ENCODE measurements at regions not wholly inside any gene's neighbourhood (a gene's known extent, or its start where the extent isn't known, plus 50 kb on each side); places are given as distances from the start of the nearest gene placed in this dataset.

DNA sequence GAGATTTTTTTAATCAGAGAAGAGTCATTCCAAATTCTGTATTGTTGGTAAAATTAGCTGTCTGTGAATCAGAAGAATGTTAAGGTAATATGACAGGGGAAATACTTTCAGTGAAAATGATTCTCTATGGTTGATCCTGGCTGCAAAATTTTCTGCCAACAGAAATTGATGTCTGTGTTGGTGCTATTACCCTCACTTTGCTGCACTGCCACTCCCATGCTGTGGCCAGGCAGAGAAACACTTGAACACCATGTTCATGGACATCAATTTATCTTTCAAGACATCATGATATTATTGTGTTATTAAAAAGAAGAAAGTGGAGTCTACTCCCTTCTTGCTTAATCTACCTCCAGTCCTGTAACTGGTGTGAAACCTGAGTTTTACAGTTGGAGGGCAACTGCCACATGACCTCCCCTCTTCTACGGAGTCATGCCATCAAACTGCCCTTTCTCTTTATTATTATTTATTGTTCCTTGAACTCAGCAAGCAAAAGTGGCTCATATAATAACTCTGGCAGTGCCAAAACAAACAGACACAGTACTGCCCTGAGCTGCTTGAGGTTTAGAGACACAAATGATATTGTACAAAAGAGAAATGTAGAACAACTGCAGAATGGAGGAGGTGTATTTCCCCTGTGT lies 288.0 kb upstream of the JAG1 start:
- no peak for DNase-seq

DNA sequence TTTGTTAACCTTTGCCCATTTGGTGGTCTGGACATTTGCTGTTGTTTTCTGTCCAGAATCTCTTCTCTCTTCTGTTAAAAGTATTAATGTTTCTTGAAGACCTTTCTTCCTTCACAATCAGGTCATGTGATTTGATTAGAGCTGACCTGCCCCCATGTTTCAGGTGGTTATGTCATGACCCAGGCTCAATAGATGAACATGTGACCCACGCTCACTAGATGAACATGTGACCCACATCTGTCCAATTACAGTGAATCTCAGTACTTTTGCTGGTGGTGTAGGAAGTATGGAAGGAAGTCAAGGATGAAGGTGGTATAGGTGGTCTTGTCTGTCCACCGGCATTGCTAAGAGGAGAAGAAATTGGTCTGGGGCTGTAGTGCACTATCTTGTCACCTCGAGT lies 289.1 kb upstream of the JAG1 start:
- DNase-seq, result no peak

DNA sequence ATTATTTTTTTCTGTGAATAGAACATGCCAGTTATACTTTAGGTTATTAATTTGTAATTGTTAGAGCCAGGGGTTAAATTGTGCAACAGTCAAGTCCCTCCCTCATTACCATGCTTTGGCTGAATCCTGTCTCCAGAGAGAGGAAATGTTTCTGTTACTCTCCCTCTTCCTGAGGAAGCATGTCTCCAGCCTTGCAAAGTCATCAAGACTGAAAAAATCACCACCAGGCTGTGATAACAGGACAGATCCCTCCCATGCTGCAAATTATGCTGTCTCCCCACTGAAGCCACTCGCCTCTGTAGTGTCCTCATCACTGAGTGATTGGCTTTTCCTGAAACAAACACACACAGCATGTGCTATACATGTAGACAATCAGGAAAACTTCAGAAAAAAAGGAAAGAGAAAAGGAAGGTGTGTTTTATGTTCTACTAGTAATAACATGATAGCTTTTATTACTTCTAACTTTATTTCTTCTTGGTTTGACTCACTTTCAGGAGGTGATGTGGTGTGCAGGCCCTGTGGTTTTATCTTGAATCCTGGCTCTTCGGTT lies 290.0 kb upstream of the JAG1 start:
- no peak for DNase-seq

DNA sequence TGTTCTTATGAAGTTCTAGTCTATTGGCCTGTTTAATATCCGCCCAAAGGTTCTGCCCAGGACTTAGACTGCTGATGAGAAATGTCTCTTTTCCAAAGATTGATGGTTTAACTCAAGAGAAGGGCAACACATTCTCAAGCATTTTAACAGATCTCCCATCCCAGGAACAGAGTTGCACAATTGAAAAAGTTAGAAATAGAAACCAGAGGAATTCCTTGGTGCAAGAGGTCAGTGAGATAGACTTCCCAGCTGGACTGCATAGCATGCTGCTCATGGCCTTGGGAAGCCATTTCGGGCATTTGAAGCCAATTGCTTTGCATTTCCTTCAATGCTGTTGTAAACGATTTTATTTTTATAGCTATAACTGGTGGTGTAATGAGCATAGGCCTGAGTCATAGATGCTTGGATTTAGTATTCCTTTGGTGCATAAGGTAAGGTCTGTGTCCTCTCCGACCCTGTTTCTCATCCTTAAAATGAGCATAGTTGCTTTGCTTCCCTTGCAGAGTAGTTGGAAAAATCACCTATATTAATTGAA lies 292.2 kb upstream of the JAG1 start:
- no peak for DNase-seq

DNA sequence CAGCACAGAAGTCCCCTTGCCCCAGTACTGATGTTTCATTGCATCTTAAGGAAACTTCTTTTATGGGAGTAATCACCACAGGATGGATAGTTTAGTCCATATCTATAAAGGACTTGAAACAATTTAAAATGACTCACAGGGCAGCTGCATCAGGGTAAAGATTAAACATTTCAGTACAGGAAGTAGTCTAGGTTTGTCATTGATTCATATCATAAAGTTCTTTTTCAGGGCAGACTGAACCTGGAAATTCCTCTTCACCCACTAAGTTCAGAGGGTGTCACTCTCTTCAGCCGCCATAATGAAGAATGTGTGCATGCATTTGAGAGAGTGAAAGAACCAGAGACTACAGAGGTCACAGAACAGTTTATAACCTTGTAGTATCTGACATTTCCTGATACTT lies 296.3 kb upstream of the JAG1 start:
- no peak for DNase-seq

DNA sequence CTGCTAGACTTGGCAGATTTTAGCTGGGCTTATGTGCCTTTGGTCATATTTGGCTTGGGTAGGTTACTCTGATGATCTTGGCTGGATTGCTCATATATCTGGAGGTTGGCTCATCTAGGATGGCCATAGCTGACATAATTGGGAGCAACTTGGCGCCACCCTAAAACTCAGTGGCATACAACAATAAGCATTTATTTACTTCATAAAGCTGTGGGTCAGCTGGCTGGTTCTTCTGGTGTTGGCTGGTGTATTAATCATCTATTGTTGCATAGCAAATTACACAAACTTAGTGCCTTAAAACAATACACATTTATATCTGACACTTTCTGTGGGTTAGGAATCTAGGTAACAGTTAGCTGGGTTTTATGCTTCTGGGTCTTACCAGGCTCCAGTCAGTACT lies 297.3 kb upstream of the JAG1 start:
- DNase-seq, result no peak

DNA sequence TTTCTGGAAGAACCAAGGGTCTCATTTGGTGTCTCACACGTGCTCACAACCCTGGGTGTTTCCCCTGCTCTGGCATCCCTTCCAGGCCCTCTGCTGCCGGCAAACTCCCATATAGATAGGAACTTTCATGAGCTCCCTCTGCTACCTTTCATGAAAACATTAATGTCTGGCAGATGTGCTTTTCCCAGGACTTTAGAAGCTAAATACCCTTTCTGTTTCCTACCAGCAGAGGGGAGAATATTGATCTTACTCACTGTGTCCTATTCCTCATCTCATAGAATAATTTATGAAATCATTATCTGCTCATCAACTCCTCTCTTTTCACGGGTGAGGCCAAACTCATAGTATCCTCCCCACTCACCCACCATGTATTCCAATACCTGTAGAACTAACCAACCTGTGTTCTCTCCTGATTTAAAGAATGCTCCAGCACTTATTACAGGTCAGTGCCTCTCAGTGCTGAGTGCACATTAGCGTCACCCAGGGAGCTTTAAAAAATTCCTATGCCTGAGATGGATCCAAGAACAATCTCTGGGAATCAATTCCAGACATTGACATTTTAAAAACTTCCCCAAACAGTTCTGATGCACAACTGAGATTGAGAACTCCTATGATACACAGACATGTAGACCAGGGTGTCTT lies 298.5 kb upstream of the JAG1 start:
- no peak for DNase-seq

DNA sequence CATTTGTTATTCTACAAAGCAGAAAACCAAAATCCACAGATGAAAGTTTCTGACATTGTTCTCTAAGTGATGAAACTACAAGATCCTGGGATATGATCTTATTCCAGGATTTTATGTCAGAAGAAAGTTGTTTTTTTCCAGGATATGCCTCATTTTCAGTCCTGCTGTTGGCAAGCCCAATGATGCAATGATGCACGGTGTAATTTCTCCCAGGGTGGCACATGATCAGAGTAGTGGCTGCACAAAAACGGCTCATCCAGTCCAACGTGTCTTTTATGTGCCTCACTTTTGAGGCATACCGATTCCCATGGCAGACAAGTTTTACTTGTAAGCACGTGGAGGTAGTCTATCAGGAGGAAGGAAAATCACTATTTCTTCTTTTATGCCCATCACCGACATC lies 302.3 kb upstream of the JAG1 start:
- no peak for DNase-seq

DNA sequence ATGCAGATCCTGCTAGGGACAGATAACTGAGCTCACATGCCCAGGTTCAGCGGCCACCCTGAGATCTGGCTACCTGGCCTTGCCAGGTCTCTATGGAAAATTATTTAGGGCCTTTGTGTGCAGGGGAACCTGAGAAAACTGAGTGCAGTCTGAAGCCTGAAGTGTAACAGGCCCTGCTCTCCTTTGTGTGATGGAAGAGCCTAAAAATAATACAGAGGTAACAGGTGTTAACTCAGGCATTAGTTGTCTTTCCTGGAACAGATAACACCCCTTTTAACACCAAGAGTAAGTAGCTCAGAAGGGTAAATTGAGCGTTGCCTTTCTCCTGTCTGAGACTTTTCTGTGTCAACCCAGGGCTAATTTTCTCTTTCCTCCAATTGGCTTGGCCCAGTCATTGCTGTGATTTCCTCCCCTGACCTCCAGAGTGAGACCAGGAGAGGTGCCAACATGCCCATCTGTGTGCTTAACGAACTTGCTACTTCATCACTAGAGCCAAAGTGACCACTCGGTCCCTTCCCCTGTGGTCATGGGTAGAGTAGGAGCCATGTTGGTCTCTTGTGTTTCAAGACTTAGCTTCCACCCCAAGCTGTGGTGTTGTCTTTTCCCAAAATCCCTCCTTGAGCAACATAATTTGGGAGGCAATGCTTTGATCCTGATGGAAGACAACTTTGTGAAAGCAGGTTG lies 304.4 kb upstream of the JAG1 start:
- no peak for DNase-seq

DNA sequence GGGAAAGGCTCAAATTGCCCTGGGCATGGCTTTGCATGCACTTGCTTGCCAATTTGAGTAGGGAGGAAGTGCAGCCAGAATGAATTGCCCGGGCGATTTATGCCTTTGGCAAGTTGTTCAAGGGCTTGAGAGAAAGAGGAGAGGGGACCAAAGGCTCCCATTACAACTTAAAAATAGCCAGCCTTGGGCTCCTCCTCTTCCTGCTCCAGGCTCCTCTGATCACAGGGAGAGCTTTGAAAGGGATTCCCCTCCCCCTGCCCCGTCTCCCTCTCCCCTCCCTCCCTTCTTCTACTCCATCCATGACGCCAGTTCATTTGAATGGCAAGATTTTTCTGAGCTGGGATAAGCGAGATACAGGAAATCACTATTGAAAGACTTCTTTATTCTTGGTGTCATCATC lies 304.9 kb upstream of the JAG1 start:
- DNase-seq, result no peak

DNA sequence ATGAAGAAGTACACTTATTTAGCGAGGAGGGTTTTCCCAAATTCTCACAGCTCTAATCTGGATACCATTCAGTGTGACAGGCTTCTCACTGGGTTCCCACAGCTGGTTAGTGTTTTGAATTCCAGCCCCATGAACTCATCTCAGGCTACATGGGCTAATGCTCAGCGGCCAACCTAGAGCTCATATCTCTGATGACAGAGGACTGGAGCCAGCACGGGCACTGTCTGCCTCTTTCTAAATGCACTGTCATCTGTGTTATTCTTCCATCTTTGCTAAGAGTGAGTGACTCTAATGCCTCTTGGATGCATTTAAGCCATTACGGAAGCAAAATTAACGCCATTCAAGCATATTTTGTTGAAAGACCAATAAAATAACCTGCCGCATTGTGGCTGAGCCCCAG lies 308.9 kb upstream of the JAG1 start:
- no peak for DNase-seq

DNA sequence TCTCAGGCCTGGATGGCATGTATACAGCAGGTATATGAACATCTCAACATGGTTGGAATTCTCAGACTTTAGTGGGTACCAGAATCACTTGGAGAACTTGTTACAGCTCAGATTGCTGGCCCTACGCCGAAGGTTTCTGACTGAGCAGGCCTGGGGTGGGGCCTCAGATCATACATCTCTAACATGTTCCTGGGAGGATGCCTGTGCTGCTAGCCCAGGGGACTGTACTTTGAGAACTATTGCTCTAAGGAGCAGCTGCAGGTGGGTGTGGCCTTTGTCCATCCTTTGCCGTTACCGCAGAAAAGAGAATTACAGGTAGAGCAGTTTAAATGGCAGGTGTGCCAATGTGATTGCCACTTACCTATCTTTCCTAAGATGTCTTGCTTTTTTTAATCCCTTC lies 310.5 kb upstream of the JAG1 start:
- DNase-seq, result no peak

DNA sequence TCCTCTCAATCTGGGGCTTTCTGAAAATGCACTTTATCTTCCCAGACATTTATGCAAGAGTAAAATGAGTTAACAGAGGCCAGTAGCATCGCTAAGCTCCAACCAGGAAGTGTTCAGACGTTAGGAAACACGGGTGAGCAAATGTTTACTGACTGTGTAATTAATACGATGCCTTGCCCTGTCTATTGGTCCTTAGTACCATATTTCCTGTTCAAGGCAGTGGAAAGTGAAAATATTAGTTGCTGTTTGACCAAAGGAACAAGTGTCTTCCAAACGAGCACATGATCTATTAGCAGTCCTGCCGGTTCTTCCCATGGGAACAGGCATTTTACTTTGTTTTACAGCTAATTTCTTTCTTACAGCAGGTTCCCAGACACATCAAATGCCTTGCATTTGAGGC lies 311.1 kb upstream of the JAG1 start:
- DNase-seq, result peak in 1 of 2 experiments; percentile 12

DNA sequence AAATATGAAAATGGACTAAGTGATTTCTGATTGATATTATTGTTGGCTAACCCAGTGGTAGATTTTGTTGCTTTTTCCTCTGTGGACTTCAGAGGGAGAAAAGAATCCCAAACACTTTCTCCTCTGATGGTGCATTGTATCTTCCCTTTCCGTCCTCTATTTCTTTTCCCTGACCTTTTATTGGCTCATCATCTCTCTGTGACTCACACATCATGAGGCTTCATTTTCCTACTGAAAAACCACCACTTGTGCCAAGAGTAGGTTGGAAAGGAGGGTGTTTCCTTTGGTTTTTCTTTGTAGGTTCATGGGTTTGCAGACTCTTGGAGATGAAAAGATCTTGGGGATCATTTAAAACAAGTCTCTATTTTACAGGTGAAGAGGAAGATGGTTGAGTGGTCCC lies 311.7 kb upstream of the JAG1 start:
- DNase-seq, result no peak

DNA sequence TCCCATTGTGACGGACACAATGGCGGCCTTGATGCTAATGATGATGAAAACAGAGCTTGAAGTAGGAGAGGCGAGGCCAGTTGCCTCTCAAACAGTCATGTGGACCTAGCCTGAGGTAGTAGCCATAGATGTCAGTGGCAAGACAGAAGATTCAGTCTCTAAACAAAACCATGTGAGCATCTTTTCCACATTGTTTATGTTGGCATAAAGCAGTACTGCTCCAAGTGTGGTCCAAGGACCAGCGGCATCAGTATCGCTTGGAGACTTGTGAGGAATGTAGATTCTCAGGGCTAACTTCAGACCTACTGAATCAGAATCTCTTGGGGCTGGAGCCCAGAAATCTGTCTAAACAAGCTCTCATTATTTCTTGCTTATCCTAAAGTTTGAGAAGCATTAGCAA lies 312.8 kb upstream of the JAG1 start:
- DNase-seq, result no peak

DNA sequence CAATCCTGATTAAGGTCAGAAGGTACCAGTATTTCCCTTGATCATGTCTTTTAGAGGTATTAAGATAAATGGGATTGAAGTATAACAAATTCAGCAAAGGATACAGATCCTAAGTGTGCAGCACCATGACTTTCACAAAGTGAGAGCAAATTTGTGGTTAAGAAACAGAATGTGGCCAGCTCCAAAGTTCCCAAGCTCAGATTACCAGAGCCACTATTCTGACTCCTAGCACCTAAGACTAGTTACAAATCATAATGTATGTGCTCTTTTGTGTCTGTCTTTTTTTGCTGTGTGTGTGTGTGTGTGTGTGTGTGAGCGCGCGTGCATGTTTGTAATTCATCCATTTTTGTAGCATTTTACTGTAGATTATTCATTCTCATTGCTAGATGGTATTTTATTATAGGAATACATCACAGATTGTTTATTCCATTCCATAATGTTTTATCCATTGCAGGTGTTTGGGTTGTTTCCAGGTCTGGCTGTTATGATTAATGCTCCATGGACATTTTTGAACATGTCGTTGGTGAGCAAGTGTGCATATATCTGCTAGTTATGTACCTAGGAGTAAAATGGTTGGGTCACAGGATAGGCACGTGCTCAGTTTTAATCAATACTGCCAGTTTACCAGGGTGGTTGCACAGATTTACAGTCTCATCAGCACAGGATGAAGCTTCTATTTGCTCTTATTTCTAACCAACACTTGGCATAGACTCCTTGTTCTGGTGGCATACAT lies 314.0 kb upstream of the JAG1 start:
- no peak for DNase-seq

DNA sequence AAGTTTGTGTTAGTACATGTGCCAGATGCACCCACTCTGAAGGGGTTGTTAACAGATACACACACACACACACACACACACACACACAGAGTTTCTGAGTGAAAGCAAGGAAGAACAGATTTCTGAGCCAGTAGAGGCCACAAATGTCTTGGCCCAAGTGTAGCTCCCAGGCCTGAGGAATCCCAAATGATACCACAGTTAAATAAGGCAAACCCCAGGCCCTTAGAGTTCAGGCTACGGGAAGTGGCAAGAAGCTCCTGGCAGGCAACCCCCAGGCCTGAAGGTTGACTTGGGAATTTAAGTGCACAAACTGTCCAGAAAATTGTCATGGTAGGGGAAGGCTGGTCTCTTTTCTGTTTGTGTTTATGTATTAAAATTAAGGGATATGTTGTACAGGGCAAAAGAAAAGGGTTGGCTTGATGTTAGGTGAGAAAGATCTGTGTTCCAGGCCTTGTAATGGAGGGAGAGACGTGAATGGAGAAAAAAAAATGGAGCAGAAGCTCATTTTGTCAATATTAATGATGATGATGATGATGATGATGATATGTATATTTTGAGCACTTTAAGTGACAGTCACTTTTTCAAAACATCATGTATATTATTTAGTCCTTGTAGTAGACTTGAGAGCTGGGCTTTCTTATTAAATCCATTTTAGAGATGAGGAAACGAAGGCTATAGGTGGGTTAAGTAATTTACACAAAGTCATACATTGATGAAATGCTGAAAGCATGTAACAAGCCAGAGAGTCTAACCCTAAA lies 317.0 kb upstream of the JAG1 start:
- DNase-seq, result no peak

DNA sequence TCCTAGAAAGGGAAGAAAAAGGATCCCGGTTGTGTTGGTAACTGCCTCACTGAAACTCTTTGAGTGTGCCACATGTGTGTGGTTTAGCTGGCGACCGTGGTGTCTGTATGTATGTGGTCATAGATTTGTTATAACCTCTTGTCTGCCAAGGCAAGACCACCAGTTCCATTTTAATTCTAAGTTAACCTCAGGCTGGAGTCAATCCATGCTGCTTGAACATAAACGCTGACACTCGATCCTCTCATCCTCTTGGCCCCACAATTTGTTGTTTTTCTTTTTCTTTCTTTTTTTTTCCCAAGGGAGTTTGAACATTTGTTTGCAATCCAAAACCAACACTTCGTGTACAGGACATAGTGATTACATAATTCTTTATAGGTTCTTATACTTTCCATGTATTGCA lies 318.9 kb upstream of the JAG1 start:
- DNase-seq, result no peak

DNA sequence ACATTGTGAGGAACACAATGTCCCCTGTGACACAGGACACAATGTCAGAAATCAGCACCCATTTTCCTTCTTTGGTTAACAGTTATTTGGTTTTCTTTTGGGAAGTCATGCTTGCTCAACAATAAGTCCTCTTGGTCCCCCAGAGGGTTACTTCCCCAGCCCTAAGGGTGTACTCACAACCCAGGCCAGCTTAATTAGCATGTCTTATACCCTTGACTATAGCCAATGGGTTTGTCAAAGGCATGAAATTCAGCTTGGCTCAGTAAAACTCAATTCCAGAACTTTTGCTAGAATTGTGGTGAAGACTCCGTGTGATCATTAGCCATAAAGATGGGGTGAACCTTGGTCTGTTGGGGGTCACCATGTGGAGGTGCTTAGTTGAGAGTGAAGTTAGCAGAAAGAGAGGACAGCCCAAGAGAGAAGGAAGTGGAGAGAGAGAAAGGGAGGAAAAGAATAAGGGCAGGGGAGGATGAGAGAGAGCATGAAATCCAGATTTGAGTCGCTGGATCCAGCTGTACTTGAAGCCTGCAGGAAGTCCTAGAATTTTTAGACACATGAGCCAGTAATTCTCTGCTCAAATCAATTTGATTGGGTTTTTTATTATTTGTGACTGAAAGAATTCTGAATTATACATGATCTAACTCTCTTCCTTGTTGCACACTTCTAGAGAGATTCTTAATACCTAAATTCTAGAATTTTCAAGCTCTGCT lies 321.3 kb upstream of the JAG1 start:
- DNase-seq, result no peak

DNA sequence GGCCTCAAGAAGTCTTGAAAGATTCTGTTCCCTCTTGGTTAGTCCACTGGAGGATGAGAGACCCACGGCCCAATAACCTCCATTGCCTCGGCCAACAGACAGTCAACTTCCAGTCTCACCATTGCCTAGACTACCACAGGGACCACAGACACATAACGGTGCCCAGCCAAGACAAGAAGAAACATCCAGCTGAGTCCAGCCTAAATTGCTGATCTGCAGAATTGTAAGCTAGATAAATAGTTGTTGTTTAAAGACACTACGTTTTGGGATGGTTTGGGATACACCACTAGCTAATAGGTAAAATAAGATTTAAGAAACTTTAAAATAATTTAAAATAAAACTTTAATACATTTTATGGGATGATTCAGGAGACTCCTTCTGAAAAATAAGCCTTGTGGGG lies 324.7 kb upstream of the JAG1 start:
- no peak for DNase-seq

DNA sequence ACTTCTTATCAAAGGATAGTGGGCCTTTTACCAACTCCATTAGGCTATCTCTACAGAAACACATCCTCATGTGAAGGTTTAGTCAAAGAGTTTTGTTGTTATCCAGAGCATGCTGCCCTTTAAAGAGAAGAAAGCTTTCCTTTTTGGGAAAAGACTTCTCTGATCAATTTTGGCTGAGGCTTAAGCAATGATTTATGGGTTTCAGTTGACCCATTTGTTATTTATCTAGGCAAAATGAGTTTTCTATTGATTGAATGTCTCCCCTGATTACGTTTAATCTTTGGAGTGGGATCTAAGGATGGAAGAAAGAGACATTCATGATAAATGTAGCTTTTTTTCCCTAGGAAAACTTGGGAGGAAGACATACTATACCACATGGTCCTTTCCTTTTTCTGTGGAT lies 326.6 kb upstream of the JAG1 start:
- DNase-seq, result no peak

DNA sequence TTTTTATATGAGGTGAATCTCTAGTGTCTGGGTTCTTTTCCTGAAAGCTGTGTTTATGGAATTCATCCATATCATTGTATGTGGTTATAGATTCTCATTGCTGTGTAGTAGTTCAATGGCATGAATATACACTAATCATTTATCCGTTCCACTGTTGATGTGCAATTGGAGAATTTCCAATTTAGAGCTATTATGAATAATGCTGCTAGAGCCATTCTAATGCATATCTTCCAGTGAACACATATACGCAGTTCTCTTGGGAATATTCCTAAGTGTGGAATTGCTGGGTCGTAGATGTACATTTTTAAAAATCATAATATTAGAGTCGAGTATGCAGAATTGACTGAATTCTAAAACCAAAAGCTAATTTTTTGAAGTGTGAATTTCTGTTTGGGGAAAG lies 327.5 kb upstream of the JAG1 start:
- no peak for DNase-seq
